ENCODE measurements at regions not wholly inside any gene's neighbourhood (a gene's known extent, or its start where the extent isn't known, plus 50 kb on each side); places are given as distances from the start of the nearest gene placed in this dataset.

DNA sequence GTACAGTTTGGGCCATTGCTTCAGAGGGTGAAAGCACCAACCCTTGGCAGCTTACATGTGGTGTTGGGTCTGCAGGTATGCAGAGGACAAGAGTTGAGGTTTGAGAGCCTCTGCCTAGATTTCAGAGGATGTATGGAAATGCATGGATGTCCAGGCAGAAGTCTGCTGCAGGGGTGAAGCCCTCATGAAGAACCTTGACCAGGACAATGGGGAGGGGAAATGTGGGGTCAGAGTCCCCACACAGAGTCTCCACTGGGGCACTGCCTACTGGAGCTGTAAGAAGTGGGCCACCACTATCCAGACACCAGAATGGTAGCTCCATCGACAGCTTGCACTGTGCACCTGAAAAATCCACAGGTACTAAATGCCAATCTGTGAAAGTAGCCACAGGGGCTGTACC is 113.6 kb upstream of the SPATA31C2 start:
- TF ChIP-seq, protein P1, sequence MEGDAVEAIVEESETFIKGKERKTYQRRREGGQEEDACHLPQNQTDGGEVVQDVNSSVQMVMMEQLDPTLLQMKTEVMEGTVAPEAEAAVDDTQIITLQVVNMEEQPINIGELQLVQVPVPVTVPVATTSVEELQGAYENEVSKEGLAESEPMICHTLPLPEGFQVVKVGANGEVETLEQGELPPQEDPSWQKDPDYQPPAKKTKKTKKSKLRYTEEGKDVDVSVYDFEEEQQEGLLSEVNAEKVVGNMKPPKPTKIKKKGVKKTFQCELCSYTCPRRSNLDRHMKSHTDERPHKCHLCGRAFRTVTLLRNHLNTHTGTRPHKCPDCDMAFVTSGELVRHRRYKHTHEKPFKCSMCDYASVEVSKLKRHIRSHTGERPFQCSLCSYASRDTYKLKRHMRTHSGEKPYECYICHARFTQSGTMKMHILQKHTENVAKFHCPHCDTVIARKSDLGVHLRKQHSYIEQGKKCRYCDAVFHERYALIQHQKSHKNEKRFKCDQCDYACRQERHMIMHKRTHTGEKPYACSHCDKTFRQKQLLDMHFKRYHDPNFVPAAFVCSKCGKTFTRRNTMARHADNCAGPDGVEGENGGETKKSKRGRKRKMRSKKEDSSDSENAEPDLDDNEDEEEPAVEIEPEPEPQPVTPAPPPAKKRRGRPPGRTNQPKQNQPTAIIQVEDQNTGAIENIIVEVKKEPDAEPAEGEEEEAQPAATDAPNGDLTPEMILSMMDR (IDR thresholded peaks at IDR 0.05): no peak
- TF ChIP-seq POLR2AphosphoS5 (IDR thresholded peaks at IDR 0.05): no peak

Measured in suprapubic skin (tissue), 3 donors.